HEK293 (cell line): ENCODE measurements at regions not wholly inside any gene's neighbourhood (a gene's known extent, or its start where the extent isn't known, plus 50 kb on each side); places are given as distances from the start of the nearest gene placed in this dataset.

Experiments
- CTCF ChIA-PET: fragments of 350-600 bp; formaldehyde crosslinking; extraction: SDS; loops from one replicate; lab custom pipeline; 2021; ENCODE audit warnings: antibody characterized with exemption; lab: Yijun Ruan, JAX
- POLR2A ChIA-PET: fragments of 300-600 bp; formaldehyde crosslinking; extraction: SDS; loops from one replicate; lab custom pipeline; 2020; ENCODE audit warnings: antibody characterized with exemption, inconsistent platforms; lab: Yijun Ruan, JAX
- H3K27ac ChIP-seq: fragments of 200-500 bp; sonication (Bioruptor generic); 2 replicates; pipeline ENCODE4 v1.5.1; 2014; ENCODE audit warnings: low read depth, low read length, control low read depth, inconsistent platforms; ENCODE audit errors: extremely low read depth
- H3K36me3 ChIP-seq, 2 experiments: fragments of 200-500 bp in 1 of 2; sonication (Bioruptor generic) in 1 of 2; 1 replicate in 1 of 2; 2 replicates in 1 of 2; pipeline ENCODE4 v1.5.1; 2014 to 2017; ENCODE audit warnings: inconsistent platforms in 2 of 2, low read length in 2 of 2; ENCODE audit not compliant: control insufficient read depth in 2 of 2, insufficient read depth in 1 of 2
- H3K4me1 ChIP-seq: fragments of 200-500 bp; sonication (Bioruptor generic); 2 replicates; pipeline ENCODE4 v1.5.1; 2014; ENCODE audit warnings: mild to moderate bottlenecking, low read length, inconsistent platforms; ENCODE audit not compliant: control insufficient read depth, insufficient read depth
- H3K4me3 ChIP-seq: 2 replicates; pipeline ENCODE4 v1.5.1; 2011; ENCODE audit warnings: low read depth, mild to moderate bottlenecking, control low read depth, low read length, moderate library complexity
- H3K9me3 ChIP-seq: fragments of 200-500 bp; sonication (Bioruptor generic); 2 replicates; pipeline ENCODE4 v1.5.1; 2014; ENCODE audit warnings: low read depth, low read length, inconsistent platforms; ENCODE audit not compliant: control insufficient read depth, insufficient read depth
- EGR2 ChIP-seq: fragments of 450-650 bp; formaldehyde crosslinking; IDR thresholded peaks from 2 replicates; pipeline ENCODE4 v1.5.1; 2016; ENCODE audit warnings: low read depth, missing biosample characterization, missing genetic modification characterization
- INSM2 ChIP-seq: fragments of 450-650 bp; formaldehyde crosslinking; IDR thresholded peaks from 2 replicates; pipeline ENCODE4 v1.5.1; 2016; ENCODE audit warnings: missing biosample characterization, missing genetic modification characterization
- KLF7 ChIP-seq: fragments of 450-650 bp; formaldehyde crosslinking; IDR thresholded peaks from 2 replicates; pipeline ENCODE4 v1.5.1; 2016; ENCODE audit warnings: missing biosample characterization, missing genetic modification characterization, borderline replicate concordance
- MYNN ChIP-seq: fragments of 450-650 bp; formaldehyde crosslinking; IDR thresholded peaks from 2 replicates; pipeline ENCODE4 v1.5.1; 2016; ENCODE audit warnings: missing biosample characterization, missing genetic modification characterization, borderline replicate concordance
- PRDM1 ChIP-seq: fragments of 450-650 bp; formaldehyde crosslinking; IDR thresholded peaks from 2 replicates; pipeline ENCODE4; 2016; ENCODE audit warnings: missing biosample characterization, missing genetic modification characterization
- ZBTB8A ChIP-seq: fragments of 450-650 bp; formaldehyde crosslinking; IDR thresholded peaks from 2 replicates; pipeline ENCODE4 v1.5.1; 2016; ENCODE audit warnings: missing biosample characterization, missing genetic modification characterization
- ZNF155 ChIP-seq: fragments of 450-650 bp; formaldehyde crosslinking; IDR thresholded peaks from 2 replicates; pipeline ENCODE4 v1.5.1; 2016; ENCODE audit warnings: missing biosample characterization, missing genetic modification characterization
- ZNF214 ChIP-seq: fragments of 450-650 bp; formaldehyde crosslinking; IDR thresholded peaks from 2 replicates; pipeline ENCODE4 v1.5.1; 2017; ENCODE audit warnings: missing biosample characterization, mild to moderate bottlenecking, missing genetic modification characterization, borderline replicate concordance
- ZNF350 ChIP-seq: fragments of 450-650 bp; formaldehyde crosslinking; IDR thresholded peaks from 2 replicates; pipeline ENCODE4 v1.5.0; 2017; ENCODE audit warnings: missing biosample characterization, mild to moderate bottlenecking, missing genetic modification characterization
- ZNF398 ChIP-seq: fragments of 450-650 bp; formaldehyde crosslinking; IDR thresholded peaks from 2 replicates; pipeline ENCODE4 v1.5.1; 2017; ENCODE audit warnings: missing biosample characterization, missing genetic modification characterization
- ZNF426 ChIP-seq: fragments of 450-650 bp; formaldehyde crosslinking; IDR thresholded peaks from 2 replicates; pipeline ENCODE4 v1.5.1; 2017; ENCODE audit warnings: missing biosample characterization, missing genetic modification characterization, mild to moderate bottlenecking, inconsistent platforms, moderate library complexity
- ZNF600 ChIP-seq: fragments of 450-650 bp; formaldehyde crosslinking; IDR thresholded peaks from 2 replicates; pipeline ENCODE4 v1.5.1; 2016; ENCODE audit warnings: missing biosample characterization, missing genetic modification characterization
- ZNF621 ChIP-seq: fragments of 450-650 bp; formaldehyde crosslinking; IDR thresholded peaks from 2 replicates; pipeline ENCODE4 v1.5.1; 2017; ENCODE audit warnings: missing biosample characterization, missing genetic modification characterization
- ZNF707 ChIP-seq: fragments of 450-650 bp; formaldehyde crosslinking; IDR thresholded peaks from 2 replicates; pipeline ENCODE4 v1.5.1; 2016; ENCODE audit warnings: missing biosample characterization, missing genetic modification characterization
- ZNF76 ChIP-seq: fragments of 450-650 bp; formaldehyde crosslinking; IDR thresholded peaks from 2 replicates; pipeline ENCODE4; 2016; ENCODE audit warnings: low read depth, missing biosample characterization, missing genetic modification characterization, borderline replicate concordance
- TF ChIP-seq, protein P1 (sequence below): IDR thresholded peaks from 2 replicates; pipeline ENCODE4 v1.6.1; 2011; ENCODE audit warnings: mild to moderate bottlenecking, low read depth, low read length, borderline replicate concordance
- TF ChIP-seq, protein P2 (sequence below): fragments of 450-650 bp; formaldehyde crosslinking; IDR thresholded peaks from 2 replicates; pipeline ENCODE4 v1.5.1; 2016; ENCODE audit warnings: missing biosample characterization, missing genetic modification characterization

- POLR2A ChIA-PET, result no interaction called here
- CTCF ChIA-PET, result no interaction called here
- no peak for TF ChIP-seq ZNF214 (tag by site-specific recombination)
- no peak for TF ChIP-seq KLF7 (tag by site-specific recombination)
- TF ChIP-seq MYNN (tag by site-specific recombination), result no peak
- no peak for TF ChIP-seq ZNF350 (tag by site-specific recombination)
- TF ChIP-seq PRDM1 (tag by site-specific recombination), result no peak
- no peak for TF ChIP-seq EGR2 (tag by site-specific recombination)
- TF ChIP-seq INSM2, result no peak
- TF ChIP-seq ZNF707, result no peak
These were observed 340.7 kb downstream of the CNTN3 start for GRCh38 chr3:74273555-74274402.

GRCh38 chr3:74273091-74273490 lies 341.4 kb downstream of the CNTN3 start:
- no peak for TF ChIP-seq ZNF426 (tag by site-specific recombination)
- TF ChIP-seq ZNF621 (tag by site-specific recombination), result no peak
- no peak for TF ChIP-seq PRDM1 (tag by site-specific recombination)
- TF ChIP-seq ZNF76 (tag by site-specific recombination), result no peak
- no peak for TF ChIP-seq ZNF155
- TF ChIP-seq, protein P1, sequence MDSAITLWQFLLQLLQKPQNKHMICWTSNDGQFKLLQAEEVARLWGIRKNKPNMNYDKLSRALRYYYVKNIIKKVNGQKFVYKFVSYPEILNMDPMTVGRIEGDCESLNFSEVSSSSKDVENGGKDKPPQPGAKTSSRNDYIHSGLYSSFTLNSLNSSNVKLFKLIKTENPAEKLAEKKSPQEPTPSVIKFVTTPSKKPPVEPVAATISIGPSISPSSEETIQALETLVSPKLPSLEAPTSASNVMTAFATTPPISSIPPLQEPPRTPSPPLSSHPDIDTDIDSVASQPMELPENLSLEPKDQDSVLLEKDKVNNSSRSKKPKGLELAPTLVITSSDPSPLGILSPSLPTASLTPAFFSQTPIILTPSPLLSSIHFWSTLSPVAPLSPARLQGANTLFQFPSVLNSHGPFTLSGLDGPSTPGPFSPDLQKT, result no peak
- TF ChIP-seq, protein P2, sequence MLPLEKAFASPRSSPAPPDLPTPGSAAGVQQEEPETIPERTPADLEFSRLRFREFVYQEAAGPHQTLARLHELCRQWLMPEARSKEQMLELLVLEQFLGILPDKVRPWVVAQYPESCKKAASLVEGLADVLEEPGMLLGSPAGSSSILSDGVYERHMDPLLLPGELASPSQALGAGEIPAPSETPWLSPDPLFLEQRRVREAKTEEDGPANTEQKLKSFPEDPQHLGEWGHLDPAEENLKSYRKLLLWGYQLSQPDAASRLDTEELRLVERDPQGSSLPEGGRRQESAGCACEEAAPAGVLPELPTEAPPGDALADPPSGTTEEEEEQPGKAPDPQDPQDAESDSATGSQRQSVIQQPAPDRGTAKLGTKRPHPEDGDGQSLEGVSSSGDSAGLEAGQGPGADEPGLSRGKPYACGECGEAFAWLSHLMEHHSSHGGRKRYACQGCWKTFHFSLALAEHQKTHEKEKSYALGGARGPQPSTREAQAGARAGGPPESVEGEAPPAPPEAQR (tag by site-specific recombination), result no peak
- ChIA-PET CTCF (no interaction called here), POLR2A (no interaction called here)
- no peak overlapping the region for H3K4me3 ChIP-seq
- H3K4me1 ChIP-seq, result no peaks in the 10 kb centered on the region
- H3K27ac ChIP-seq, result no peak overlapping the region
- no peaks in the 10 kb centered on the region for H3K36me3 ChIP-seq
- H3K9me3 ChIP-seq, result no peaks in the 10 kb centered on the region

More at GRCh38 chr3:74273555-74274402, 340.7 kb downstream of the CNTN3 start:
- no peak overlapping the region for H3K4me3 ChIP-seq
- no peaks in the 10 kb centered on the region for H3K4me1 ChIP-seq
- H3K36me3 ChIP-seq, result no peaks in the 10 kb centered on the region
- no peaks in the 10 kb centered on the region for H3K9me3 ChIP-seq
- H3K27ac ChIP-seq, result no peak overlapping the region

DNA sequence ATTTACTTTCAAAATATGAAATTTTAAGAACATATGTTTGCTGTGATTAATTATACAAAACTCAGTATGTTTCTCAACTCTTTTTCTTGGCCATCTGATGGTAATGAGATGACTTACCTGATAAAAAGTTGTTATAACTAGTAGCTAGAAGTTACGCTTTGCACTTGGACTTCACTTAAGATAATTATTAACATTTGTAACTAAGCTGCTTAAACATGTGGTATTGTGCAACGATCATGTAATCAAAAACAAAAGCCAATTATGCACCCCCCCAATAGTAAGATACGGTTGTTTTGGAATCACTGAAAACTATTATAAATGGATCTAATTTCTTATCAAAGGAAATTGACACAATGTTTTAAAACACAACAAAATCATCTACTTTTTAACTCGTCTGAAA lies 342.9 kb downstream of the CNTN3 start:
- POLR2A ChIA-PET, result no interaction called here
- no peak overlapping the region for H3K4me3 ChIP-seq
- TF ChIP-seq ZBTB8A (tag by site-specific recombination) (no peak), ZNF398 (no peak), ZNF600 (tag by site-specific recombination) (no peak), MYNN (tag by site-specific recombination) (no peak)

More for the DNA sequence above, 342.9 kb downstream of the CNTN3 start:
- no peaks in the 10 kb centered on the region for H3K4me1 ChIP-seq
- no peak overlapping the region for H3K27ac ChIP-seq
- H3K36me3 ChIP-seq, result no peaks in the 10 kb centered on the region
- CTCF ChIA-PET, result interaction anchor here (0.8 to 1.2 kb wide), 2 partner anchors 32 to 585 kb away, joined by 3 to 5 read pairs; no protein-coding TSS in a partner anchor
- H3K9me3 ChIP-seq, result no peaks in the 10 kb centered on the region
